IPS DF 4.7 (cell line): ENCODE measurements at regions not wholly inside any gene's neighbourhood (a gene's known extent, or its start where the extent isn't known, plus 50 kb on each side); places are given as distances from the start of the nearest gene placed in this dataset.
"Not testable (repeated sequence)": the region's sequence is repeated elsewhere in the genome, so short reads cannot be mapped to it uniquely, and the experiment has no call there.

Experiments used
- DNase-seq: peaks from one replicate; pipeline ENCODE4 v3.0.0-alpha.2; 2013; ENCODE audit warnings: low spot score; ENCODE audit errors: extremely low read depth

DNA sequence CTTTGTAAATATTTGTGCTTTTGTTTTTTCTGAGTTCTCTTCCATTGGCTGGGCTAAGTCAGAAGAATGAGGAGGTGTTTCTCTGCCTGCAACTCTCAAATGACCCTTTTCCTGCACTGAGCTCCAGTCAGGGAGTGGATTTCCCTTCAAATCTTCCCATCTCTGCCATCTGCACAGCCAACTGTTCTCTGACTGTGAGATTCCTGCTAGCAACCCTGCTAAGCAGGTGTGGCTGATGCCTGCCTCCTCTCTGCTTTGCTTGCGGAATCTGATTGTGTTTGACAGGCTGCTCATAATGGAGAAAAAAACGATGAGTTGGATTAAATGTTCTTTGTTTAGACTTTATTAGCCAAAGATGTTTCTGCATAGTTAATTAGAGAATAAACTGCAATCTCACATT lies 519.8 kb downstream of the TMEM114 start:
- DNase-seq: no peak

GRCh38 chr16:8068225-8068624 lies 522.1 kb downstream of the TMEM114 start:
- not testable (repeated sequence) for DNase-seq

DNA sequence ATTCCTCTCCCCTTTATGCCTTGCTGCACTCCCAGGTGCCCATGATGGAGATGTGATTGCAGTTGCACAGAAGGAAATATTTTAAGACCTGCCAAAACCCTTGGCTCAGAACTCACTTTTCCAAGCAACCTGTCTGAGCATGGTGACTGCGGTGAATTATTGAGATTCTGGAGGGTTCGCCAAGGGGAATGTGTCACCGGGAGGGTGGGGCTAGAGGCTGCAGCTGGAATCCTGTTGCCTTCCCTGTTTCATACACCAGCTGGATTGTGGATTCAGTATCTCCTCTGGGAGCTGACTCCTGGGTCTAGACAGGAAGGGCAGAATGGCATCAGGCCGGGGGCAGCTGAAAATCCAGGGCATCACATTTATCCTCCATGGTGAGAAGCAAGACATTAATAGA lies 527.2 kb downstream of the TMEM114 start:
- DNase-seq: no peak

- no peak for DNase-seq
Observed at GRCh38 chr16:8062677-8063076, 527.6 kb downstream of the TMEM114 start.

- no peak for DNase-seq
Observed at GRCh38 chr16:8055761-8056160, 534.5 kb downstream of the TMEM114 start.

GRCh38 chr16:8053437-8053836 lies 536.9 kb downstream of the TMEM114 start:
- no peak for DNase-seq

DNA sequence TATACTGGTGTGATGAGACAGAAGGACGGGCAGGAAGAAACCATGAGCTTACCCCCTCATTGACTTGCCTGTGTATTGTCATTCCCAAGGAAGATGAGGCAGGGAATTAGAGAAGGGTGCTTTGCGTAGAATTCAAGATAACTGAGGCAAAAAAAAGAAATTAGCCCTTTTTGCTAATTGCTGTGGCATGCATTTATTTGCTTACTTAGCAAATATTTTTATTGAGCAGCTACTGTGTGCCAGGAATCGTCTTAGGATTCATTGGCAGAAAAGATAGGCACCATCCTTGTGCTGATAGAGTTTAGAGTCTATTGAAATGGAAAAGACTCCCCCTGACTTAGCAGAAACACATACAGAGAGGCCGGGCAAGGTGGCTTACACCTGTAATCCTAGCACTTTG lies 541.9 kb downstream of the TMEM114 start:
- no peak for DNase-seq

DNA sequence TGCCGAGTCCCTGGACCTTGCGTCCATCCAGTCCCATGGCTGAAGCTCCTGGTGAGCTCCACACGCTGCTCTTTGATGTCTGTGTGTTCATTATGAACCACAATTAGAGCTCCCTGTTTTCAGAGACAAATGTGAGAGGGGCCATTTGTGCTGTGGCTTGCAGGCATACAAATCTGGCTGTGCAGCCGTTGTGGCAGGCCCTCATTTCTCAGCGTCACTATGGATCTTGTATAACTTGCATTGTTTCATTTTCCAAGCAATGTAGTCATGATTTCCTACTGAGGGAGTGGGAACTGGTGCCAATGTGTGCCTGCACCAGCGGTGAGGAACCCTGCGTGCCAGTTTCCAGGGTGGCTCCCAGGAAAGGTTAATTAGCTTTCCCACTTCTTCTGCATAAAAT lies 542.6 kb downstream of the TMEM114 start:
- DNase-seq: no peak

GRCh38 chr16:8044796-8045195 lies 545.5 kb downstream of the TMEM114 start:
- DNase-seq: no peak

DNA sequence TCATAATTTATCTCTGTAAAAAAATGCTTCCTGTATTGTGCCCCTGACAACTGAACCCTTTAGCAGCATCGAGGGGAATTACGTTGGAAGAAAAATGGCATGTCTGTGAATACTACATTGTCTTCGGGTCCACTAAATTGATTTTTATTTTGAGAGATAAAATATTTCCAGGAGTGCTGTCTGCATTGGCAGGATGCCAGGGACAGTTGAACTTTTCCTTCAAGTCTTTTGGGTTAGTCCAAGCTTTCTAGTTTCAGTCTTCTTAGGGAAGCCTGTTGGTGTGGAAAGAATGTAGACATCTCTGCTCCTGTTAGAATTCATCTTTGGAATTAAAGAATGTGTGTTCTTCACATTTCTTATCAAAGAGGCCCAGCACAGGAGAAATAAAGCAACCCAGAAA lies 557.9 kb downstream of the TMEM114 start:
- DNase-seq: no peak

DNA sequence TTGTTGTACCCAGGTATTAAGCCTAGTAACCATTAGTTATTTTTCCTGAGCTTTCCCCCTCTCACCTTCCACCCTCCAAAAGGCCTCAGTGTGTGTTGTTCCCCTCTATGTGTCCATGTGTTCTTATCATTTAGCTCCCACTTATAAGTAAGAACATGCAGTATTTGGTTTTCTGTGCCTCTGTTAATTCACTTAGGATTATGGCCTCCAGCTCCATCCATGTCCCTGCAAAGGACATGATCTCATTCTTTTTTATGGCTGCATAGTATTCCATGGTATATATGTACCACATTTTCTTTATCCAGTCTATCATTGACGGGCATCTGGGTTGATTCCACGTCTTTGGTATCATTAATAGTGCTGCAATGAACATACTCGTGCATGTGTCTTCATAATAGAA lies 560.3 kb downstream of the TMEM114 start:
- DNase-seq: not testable (repeated sequence)

DNA sequence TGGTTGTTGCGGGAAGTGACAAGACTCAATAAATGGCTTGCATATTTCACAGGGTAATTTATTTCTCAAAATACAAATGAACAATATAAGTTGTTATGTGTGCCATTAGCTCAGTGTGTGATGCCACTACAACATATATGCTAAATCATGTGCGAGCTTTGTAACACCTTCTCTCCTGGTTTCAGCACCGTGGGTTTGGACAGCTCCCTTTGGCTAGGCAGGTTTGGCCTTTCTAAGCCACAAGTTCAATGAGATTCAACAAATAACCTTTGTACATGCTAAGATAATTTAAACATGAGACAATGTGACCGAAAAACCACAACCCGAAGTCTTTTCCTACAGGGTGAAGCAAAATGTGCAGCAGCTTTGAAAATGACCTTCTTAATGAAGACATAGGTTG lies 563.9 kb downstream of the TMEM114 start:
- DNase-seq: no peak

DNA sequence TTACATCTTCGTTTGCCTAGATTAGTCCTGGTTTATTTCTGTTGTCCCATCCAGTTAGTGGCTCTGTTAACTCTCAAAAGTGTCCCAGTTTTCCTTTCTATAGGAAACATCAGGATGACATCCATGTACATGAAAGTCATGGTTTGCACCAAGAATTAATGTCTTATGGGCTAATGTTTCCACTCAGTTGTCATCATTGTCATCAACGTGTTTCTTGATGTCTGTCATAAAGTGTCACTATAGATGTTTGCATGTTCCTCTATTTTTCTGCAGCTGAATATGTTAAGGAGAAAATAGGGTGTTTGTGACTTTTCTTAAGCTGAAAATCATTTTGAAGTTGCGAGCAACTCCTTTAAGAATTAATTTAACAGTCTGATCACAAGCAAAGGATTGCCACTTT lies 567.0 kb downstream of the TMEM114 start:
- no peak for DNase-seq

- DNase-seq: no peak
Observed at GRCh38 chr16:8005096-8005860, 585.0 kb downstream of the TMEM114 start.

DNA sequence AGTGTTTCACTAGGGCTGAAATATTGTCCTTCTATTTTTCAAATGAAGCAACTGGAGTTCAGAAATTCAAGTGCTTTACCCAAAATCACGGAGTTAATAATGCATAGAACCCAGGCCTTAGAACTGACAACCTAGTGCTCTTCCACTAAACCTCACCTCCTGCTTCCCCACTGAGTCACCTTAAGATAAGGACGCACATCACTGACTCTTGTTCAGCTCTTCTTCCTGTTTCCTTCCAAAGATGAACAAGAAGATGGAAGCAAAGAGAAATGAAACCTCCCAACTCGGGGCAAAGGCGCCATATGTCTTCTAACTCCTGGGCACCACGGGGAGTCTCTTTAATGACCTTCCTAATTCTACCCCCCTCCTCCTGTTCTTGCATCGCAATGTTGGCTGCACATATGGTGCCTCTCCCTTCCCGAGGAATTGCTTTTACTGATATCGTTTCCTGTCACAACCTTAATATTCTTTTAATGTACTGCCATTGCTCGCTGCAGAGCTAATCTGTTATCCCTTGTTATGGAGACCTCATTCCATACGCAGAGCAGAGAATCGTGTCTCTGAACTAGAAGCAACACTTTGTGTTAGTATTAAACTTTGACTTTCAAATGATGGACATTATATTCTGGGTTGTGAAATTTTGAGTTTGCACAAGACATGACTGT lies 591.4 kb downstream of the TMEM114 start:
- no peak for DNase-seq

GRCh38 chr16:7997966-7998365 lies 592.3 kb downstream of the TMEM114 start:
- DNase-seq: no peak

- DNase-seq: no peak
Observed at GRCh38 chr16:7992616-7993015, 597.7 kb downstream of the TMEM114 start.

DNA sequence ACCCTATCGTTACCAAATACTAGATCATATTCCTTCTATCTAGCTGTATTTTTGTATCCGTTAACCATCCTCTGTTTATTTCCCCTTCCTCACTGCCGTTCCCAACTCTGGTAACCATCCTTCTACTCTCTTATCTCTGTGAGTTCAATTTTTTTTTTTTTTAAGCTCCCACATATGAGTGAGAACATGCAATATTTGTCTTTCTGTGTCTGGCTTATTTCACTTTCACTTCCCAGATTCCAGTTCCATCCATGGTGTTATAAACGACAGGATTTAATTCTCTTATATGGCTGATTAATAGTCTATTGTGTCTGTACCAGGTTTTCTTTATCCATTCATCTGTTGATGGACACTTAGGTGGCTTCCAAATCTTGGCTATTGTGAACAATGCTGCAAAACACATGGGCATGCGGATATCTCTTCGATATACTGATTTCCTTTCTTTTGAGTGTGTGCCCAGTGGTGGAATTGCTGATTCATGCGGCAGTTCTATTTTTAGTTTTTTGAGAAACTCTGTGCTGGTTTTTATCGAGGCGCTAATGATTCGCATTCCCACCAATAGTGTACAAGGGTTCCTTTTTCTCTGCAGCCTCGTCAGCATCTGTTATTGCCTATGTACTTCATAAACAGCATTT lies 599.6 kb downstream of the TMEM114 start:
- DNase-seq: no peak

GRCh38 chr16:7983676-7984075 lies 606.6 kb downstream of the TMEM114 start:
- no peak for DNase-seq

GRCh38 chr16:7980133-7980483 lies 610.2 kb downstream of the TMEM114 start:
- DNase-seq: no peak

GRCh38 chr16:7979448-7980132 lies 610.7 kb downstream of the TMEM114 start:
- no peak for DNase-seq

DNA sequence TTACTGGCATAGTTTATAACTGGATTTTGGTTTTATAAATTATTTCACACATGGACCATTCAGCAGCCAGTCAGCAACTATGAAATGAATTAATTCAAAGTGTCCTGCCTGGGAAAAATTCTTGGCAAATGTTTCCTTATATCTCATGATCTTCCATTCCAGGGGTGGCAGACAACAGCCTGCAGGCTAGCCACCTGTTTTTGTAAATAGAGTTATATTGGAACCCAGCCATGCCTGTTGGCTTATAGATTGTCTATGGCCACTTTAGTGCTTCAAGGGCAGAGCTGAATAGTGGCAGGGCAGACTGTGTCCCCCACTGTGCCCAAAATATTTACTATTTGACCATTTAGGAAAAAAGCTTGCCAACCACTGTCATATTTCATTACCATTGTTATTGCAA lies 613.7 kb downstream of the TMEM114 start:
- DNase-seq: no peak
